SK-N-MC (cell line): ENCODE measurements at regions not wholly inside any gene's neighbourhood (a gene's known extent, or its start where the extent isn't known, plus 50 kb on each side); places are given as distances from the start of the nearest gene placed in this dataset.

Experiments
- EZH2 ChIP-seq: fragments of 200-600 bp; sonication (generic); IDR thresholded peaks from one replicate; pipeline ENCODE4 v1.6.1; 2017; ENCODE audit warnings: antibody characterized with exemption
- FOXP2 ChIP-seq: optimal IDR thresholded peaks from 2 replicates; pipeline ENCODE3; 2011; ENCODE audit warnings: mild to moderate bottlenecking, moderate library complexity; ENCODE audit not compliant: insufficient read depth; ENCODE audit errors: extremely low read length, control extremely low read depth
- POLR2AphosphoS5 ChIP-seq: IDR thresholded peaks from 2 replicates; pipeline ENCODE4 v1.6.1; 2012; ENCODE audit warnings: mild to moderate bottlenecking, low read depth, low read length, borderline replicate concordance

GRCh38 chr15:47504624-47505256, 212.6 kb upstream of the SEMA6D start:
- TF ChIP-seq POLR2AphosphoS5 (no peak), EZH2 (no peak), FOXP2 (no peak)
